GM23248 (cell line): ENCODE measurements at regions not wholly inside any gene's neighbourhood (a gene's known extent, or its start where the extent isn't known, plus 50 kb on each side); places are given as distances from the start of the nearest gene placed in this dataset.
"Not testable (repeated sequence)": the region's sequence is repeated elsewhere in the genome, so short reads cannot be mapped to it uniquely, and the experiment has no call there.

Experiments used
- EZH2 ChIP-seq: fragments of 200-600 bp; sonication (generic); IDR thresholded peaks from 2 replicates; pipeline ENCODE4 v1.6.1; 2018; ENCODE audit warnings: antibody characterized with exemption, mild to moderate bottlenecking; ENCODE audit not compliant: insufficient read depth, poor library complexity, severe bottlenecking
- EZH2phosphoT487 ChIP-seq: fragments of 200-600 bp; sonication (generic); IDR thresholded peaks from 2 replicates; pipeline ENCODE4 v1.6.1; 2018; ENCODE audit warnings: antibody characterized with exemption, moderate library complexity, mild to moderate bottlenecking, low read depth; ENCODE audit not compliant: insufficient read depth

DNA sequence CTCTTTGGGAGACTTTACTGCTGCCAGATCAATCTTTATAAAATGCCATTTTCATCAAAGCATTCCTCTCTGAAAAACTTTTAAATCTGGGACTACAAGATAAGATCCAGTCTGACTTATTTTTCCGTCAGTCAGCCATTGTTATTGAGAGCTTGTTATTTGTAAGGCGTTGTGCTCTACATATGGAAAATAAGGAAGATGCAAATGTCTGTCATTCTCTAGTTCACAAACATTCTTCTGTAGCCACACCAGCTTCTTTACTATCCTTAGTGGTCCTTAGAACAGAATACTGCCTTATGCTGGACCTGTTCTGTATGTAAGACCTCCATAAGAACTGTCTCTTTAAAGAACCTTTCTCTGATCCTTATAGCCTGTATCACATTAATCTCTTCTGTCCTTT lies 120.3 kb upstream of the NBPF19 start:
- TF ChIP-seq EZH2, EZH2phosphoT487: not testable (repeated sequence)
